HG03565 (cell line): ENCODE measurements at regions not wholly inside any gene's neighbourhood (a gene's known extent, or its start where the extent isn't known, plus 50 kb on each side); places are given as distances from the start of the nearest gene placed in this dataset.

ENCODE experiments used
- ATAC-seq: cut with Tn5 transposase; IDR thresholded peaks from one replicate; pipeline ENCODE4 v1.9.1; 2021; ENCODE audit warnings: mild to moderate bottlenecking, moderate library complexity; ENCODE audit not compliant: unreplicated experiment

DNA sequence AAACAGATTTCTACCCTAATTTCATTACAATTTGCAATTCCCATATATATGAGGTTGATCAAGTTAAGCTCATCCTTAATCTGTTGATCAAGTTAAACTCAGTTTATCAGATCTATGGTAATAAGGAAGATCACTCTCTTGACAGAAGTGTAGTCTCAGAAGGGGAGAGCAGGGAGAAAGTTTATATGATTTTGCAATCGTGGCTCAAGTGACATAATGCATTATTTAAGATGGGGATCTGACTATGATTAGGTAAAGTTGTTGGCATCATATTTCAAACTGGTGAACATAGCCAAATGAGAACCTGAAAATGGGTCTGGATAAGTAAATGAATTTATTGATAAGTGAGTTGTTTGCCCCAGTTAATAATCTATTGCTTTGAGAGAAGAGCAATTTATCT, 995.3 kb downstream of the OTOL1 start:
- no peak for ATAC-seq

DNA sequence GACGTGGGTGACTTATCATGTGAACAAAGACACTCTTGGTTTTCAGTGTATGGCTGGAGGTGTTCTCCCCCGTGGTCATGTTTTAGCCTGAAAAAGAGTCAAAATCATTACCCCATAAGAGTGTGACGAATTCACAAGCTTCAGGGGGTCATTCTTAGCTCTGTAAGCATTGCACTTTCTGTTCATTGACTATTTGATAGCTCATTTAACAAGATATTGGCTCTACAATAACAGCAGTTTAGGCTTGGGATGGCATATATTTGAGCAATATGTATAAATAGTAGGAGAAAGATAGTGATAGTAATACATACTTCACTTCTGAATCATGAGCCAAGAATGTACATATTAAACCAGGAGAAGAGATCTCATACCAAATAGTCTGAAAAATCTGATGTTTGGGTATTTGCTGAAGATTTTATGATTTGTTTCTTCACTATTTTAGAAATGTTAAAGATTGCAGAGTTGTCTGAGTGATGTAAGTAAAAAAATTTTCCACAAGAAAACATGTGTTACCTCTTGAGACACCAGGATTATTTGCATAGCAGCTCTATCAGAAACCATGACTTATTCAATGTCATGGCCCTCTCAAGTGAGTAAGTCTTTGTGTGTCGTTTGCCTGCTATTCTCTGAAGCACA, 996.0 kb downstream of the OTOL1 start:
- no peak for ATAC-seq

DNA sequence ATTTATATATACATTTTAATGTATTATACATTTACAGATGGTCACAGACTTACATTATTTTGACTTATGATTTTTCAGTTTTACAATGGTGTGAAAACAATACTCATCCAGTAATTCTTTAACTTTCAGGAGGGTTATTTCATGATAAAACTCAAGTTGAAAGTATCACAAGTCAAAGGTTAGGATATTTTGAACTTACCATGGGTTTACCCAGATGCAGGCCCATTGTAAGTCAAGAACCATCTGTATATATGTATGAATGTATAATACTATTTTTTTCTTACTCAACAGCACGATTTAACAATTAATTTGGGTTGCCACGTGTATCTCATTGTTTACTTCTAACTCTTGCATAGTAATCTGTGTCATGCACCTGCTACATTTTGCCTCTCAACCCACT, 1002.0 kb downstream of the OTOL1 start:
- no peak for ATAC-seq

DNA sequence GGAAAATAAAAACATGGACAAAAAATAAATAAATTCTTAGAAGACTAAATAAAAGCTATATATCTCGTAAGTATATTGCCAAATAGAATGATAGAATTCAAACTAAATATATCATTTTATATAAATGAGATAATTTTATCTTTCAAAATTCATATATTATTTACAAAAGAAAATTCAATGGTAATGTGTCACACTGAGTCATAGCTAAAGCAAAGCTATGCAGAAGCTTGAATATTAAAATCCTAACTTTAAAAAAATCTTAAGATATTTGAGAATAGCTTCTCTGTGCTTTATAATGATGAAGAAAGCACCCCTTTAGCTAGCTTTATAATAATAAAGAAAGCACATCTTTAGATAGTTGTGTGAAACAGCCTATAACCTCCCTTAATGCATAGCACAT, 1010.8 kb downstream of the OTOL1 start:
- no peak for ATAC-seq

DNA sequence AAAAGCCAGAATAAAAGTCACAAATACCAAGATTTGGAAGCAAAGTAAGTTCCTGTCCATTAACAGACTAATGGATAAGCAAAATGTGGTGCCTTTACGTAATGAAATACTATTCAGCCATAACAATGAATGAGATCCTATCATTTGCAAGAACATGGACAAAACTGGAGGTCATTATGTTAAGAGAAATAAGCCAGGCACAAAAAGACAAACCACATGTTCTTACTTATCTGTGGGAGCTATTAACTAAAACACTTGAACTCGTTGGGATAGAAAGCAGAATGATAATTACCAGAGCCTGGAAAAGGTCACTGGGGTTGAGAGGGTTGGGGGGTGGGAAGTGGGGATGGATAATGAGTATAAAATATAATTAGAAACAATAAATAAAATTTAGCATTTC, 1015.9 kb downstream of the OTOL1 start:
- no peak for ATAC-seq

DNA sequence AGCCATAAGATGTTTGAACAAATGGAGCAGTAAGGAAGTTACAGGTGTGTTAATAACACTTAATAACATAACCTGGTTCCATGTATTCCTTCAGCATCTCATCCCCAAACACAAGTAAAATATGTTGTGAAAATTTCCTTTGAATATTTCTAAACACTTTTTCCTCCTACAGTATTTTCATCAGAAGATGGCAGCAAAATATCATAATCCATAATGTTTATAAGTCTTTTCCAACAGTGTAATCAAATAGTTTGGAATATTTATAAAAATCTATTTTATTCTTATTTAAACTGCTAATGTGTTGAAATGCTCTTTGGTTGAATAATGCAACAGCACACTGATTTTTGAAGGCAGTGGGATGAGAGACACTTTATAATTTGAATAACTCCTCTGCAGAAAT, 1020.5 kb downstream of the OTOL1 start:
- ATAC-seq: no peak

DNA sequence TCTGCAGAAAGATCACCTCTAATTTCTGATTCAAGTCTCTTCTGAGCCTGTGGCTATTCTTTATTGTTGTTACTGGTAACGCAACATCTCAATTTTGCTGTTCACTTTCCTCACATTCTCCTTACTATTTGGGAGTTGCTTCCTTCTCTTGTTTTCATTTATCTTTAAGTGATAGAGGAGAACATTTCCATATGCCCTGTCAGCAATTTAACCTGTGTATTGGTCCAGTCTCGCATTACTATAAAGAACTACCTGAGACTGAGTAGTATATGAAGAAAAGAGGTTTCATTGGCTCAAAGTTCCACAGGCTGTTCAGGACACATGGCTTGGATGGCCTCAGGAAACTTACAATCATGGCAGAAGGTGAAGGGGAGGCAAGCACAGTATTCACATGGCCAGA, 1025.1 kb downstream of the OTOL1 start:
- ATAC-seq: no peak

- no peak for ATAC-seq
These were observed 1028.6 kb downstream of the OTOL1 start for GRCh38 chr3:162525066-162525742.

DNA sequence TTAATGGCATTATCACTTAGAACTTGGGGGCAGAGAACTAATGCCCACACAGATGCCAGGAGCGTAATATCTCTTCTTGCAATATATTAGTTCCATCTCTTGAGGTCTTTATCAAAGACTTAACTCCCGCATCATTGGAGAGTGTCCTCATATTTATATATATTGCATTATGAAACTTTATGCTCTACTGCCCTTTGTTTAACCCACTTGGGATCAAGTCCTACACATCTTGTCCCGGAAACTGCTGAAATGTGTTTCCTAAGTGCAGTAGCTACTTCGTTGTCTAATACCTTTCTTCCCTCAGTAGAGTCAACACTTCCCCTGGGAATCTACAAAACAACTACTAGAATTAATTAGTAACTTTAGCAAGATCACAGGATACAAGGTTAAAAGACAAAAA, 1029.2 kb downstream of the OTOL1 start:
- ATAC-seq: no peak

GRCh38 chr3:162534431-162534830, 1037.8 kb downstream of the OTOL1 start:
- no peak for ATAC-seq

- no peak for ATAC-seq
These were observed 1041.9 kb downstream of the OTOL1 start for GRCh38 chr3:162538491-162538890.

GRCh38 chr3:162538906-162539305, 1042.3 kb downstream of the OTOL1 start:
- no peak for ATAC-seq

GRCh38 chr3:162540421-162540820, 1043.8 kb downstream of the OTOL1 start:
- no peak for ATAC-seq

DNA sequence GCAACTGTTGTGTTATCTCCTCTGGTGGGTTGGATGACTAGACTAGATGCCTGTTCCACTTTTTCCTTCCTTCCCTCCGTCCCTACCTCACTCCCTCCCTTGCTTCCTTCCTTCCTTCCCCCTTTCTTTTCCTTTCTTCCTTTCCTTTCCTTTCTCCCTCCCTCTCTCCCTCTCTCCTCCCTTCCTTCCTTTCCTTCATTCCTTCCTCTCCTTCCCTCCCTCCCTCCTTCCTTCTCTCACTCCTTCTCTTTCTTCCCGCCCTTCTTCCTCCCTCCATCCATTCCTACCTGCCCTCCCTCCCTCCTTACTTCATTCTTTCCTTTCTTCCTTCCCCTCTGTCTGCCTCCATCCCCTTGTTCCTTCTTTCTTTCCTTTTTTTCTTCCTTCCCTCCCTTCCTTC, 1045.3 kb downstream of the OTOL1 start:
- ATAC-seq: no peak

DNA sequence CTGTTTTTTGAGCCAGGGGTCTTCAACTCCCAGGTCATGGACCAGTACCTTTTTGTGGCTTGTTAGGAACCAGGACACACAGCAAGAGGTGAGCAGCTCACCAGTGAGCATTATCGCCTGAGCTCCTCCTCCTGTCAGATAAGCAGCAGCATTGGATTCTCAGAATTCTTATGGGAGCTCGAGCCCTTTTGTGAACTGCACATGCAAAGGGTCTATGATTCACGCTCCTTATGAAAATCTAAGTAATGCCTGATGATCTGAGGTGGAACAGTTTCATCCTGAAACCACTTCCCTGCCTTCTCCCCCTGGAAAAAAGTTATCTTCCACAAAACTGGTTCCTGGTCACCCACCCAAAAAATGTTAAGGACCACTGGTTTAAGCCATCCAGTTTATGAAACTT, 1047.6 kb downstream of the OTOL1 start:
- ATAC-seq: no peak

- no peak for ATAC-seq
These were observed 1050.3 kb downstream of the OTOL1 start for GRCh38 chr3:162546910-162547309.

DNA sequence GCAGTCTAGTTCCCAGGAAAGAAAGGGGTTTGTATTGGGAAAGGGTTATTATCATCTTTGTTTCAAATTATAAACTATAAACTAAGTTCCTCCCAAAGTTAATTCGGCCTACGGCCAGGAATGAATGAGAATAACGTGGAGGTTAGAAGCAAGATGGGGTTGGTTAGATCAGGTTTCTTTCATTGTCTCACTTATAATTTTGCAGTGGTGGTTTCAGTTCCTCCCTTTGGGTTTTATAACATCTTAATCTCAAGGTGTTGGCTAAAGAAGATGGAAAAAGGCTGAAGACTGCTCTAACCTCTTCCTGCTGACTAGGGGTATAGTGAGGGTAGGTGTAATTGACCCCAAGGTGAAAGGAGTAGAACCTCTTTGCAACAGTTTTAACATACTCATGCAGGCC, 1050.7 kb downstream of the OTOL1 start:
- ATAC-seq: no peak

GRCh38 chr3:162555761-162556160, 1059.2 kb downstream of the OTOL1 start:
- no peak for ATAC-seq

- ATAC-seq: no peak
These were observed 1061.4 kb downstream of the OTOL1 start for GRCh38 chr3:162558016-162558415.

DNA sequence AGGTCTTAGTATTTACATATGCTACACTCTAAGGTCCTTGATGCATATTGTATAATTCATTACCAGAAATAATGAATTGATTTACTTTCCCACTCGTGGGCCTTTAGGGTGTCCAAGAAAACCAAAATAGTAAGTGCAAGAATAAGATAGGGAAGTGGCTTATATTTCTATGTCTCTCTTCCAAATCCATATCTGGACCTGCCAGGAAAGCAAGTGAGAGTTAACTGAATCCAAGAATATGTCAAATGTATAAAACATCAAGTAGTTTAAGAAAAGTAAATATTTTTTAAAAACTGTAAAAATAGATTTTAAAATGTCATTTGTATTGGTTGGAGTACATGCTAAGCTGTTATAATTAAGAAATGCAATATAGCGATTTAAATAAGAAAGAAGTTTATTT, 1072.1 kb downstream of the OTOL1 start:
- no peak for ATAC-seq

- ATAC-seq: no peak
These were observed 1072.7 kb downstream of the OTOL1 start for GRCh38 chr3:162569314-162569713.

GRCh38 chr3:162584986-162585385, 1088.4 kb downstream of the OTOL1 start:
- ATAC-seq: no peak

DNA sequence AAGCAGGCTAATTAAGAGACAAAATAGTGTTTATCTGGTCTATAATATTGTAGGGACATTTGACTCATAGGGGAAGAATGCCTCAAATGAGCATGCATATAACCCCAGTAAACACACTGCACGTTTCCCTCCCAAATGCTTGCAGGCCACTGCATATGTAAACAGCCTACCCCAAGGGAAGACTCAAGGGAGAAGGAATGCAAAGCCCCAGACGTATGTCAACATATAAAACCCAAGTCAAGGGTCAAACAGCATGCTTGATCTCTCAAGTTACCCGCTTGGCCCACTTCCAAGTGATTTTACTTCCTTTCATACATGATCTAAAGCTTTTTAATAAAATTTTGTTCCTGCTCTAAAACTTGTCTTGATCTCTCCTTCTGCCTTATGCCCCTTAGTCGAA, 1090.0 kb downstream of the OTOL1 start:
- ATAC-seq: no peak
